ENCODE measurements at regions not wholly inside any gene's neighbourhood (a gene's known extent, or its start where the extent isn't known, plus 50 kb on each side); places are given as distances from the start of the nearest gene placed in this dataset.

DNA sequence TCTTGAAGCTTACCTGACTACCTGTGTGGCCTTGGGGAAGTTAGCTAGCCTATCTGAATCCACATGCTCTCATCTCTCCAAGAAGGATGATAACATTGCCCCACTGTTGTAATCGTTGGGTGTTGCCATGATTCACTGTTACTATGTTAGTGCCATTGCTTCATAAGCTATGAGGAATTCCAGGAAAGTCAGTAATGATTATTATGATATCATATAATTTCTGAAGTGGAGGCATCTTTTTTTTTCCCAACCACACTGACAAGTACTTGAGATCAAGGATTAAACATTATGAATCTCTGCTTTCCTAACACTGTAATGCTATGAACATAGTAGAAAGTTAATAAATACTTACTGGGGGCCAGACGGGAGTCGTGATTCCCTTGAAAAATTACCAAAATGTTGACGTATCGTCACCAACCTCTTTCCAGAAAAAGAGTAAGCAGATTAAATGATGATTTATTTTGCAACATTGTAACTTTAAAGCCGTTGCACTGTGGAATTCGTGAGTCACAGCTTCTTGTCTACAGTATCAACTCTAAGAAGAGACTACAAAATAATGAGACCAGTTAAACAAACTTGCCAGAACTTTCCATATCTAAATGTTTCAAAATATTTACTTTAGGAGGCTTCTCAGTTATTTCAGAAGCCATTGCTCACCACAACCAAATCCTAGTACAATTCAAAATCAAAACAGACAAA lies 459.9 kb downstream of the PIK3C3 start:
- DNase-seq (ENCODE audit: low read depth) = peak; percentile 46
- TF ChIP-seq, protein P1, sequence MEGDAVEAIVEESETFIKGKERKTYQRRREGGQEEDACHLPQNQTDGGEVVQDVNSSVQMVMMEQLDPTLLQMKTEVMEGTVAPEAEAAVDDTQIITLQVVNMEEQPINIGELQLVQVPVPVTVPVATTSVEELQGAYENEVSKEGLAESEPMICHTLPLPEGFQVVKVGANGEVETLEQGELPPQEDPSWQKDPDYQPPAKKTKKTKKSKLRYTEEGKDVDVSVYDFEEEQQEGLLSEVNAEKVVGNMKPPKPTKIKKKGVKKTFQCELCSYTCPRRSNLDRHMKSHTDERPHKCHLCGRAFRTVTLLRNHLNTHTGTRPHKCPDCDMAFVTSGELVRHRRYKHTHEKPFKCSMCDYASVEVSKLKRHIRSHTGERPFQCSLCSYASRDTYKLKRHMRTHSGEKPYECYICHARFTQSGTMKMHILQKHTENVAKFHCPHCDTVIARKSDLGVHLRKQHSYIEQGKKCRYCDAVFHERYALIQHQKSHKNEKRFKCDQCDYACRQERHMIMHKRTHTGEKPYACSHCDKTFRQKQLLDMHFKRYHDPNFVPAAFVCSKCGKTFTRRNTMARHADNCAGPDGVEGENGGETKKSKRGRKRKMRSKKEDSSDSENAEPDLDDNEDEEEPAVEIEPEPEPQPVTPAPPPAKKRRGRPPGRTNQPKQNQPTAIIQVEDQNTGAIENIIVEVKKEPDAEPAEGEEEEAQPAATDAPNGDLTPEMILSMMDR (IDR thresholded peaks at IDR 0.05; ENCODE audit: control insufficient read depth, extremely low read depth, insufficient read depth) = no peak
- H3K4me3 ChIP-seq (ENCODE audit: low read depth, low read length) = no peak overlapping the region

DNA sequence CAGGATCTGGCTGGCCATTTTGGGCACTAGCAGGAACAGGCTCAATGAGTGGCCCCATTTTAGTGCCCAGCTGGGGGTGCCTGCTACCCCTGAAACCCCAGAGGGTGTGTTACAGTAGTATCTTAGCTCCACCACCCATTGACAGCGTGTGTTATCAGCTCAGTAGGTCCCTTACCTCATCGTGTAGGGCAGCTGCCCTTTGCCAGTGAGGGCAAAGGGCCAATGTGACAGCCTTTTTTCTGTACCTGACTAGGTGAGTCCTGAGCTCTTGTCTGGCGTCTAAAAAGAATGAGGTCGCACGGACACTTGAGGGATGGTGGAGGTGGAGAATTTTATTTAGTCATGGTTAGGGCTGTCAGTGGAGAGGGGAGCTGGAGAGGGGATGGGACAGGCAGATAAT lies 462.2 kb downstream of the PIK3C3 start:
- TF ChIP-seq, protein P1 (IDR thresholded peaks at IDR 0.05; ENCODE audit: control insufficient read depth, extremely low read depth, insufficient read depth) = no peak
- H3K4me3 ChIP-seq (ENCODE audit: low read depth, low read length) = no peak overlapping the region
- no peak for DNase-seq (ENCODE audit: low read depth)

DNA sequence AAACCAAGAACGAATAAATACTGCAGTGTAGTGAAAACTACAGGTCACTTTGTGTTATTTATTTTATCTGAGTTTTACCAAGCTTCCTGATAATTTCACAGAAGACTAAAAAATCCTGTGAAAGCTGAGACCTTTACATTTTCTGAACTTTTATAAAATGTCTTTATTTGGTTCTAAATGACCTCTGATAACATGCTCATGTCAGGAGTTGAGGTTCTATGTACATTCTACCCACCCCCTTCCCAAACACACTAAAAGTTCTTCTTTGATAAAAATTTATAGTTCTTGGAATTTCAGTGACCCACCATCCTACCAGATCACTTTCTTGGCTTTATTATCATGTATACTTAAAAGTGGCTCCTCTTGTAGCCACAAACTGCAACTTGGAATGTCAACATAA lies 463.1 kb downstream of the PIK3C3 start:
- DNase-seq (ENCODE audit: low read depth) = no peak
- H3K4me3 ChIP-seq (ENCODE audit: low read depth, low read length) = no peak overlapping the region
- TF ChIP-seq, protein P1 (IDR thresholded peaks at IDR 0.05; ENCODE audit: control insufficient read depth, extremely low read depth, insufficient read depth) = no peak

DNA sequence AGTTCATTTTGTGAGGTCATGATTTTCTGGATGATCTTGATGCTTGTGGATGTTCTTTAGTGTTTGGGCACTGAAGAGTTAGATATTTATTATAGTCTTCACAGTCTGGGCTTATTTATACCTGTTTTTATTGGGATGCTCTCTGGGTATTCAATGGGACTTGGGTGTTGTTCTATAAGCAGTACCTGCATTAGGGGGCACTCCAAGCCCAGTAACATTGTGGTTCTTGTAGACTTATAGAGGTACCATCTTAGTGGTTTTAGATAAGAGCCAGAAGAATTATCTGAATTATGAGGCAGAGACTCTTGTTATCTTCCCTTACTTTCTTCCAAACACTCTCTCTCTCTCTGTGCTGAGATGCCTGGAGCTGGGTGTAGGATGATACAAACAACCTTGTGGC lies 470.0 kb downstream of the PIK3C3 start:
- TF ChIP-seq, protein P1 (IDR thresholded peaks at IDR 0.05; ENCODE audit: control insufficient read depth, extremely low read depth, insufficient read depth) = no peak
- H3K4me3 ChIP-seq (ENCODE audit: low read depth, low read length) = no peak overlapping the region
- no peak for DNase-seq (ENCODE audit: low read depth)

DNA sequence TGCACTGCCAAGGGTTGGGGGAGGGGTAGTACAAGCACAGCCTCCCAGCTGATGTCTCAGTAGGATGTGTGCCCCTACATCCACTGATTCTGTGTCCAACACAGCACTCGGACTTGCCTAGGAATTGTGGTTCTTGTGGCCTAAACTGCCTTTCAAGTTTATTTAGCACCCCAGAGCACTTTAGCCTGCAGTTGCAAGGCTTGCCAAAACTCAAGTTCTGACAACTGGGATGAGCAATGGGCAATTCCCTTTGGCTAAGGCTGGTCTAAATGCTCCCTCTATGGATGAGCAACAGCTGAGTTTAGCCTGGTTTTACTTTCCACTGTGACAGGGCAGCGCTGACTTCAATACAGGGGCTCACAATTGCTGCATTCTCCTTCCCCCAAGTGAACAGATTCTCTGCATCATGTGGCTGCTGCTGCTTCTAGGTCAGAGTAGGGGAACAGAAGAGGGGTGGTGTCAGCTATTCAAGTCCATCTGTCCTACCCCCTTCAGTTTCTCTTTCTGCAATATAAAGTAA lies 471.5 kb downstream of the PIK3C3 start:
- TF ChIP-seq, protein P1 (IDR thresholded peaks at IDR 0.05; ENCODE audit: control insufficient read depth, extremely low read depth, insufficient read depth) = no peak
- H3K4me3 ChIP-seq (ENCODE audit: low read depth, low read length) = no peak overlapping the region
- DNase-seq (ENCODE audit: low read depth) = no peak

DNA sequence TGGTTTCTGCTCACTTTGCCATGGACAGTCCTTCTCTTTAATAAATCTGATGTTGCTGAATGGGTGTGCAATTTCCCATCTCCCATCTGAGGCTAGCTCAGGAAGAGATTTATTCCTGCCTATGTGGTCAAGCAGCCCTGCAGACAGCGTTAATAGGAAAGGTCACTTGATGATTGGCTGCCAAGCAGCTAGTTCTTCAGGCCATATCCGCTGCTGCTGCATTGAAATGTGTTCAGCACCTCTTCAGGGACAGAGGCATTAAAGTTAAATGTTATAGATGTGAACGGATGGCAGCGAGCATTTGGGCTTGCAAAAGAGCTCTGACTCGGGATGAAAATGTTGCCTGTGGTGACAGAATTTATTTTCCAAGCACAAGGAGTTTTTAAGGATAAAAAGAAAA lies 474.2 kb downstream of the PIK3C3 start:
- TF ChIP-seq, protein P1 (IDR thresholded peaks at IDR 0.05; ENCODE audit: control insufficient read depth, extremely low read depth, insufficient read depth) = no peak

More for the DNA sequence above, 474.2 kb downstream of the PIK3C3 start:
- H3K4me3 ChIP-seq (ENCODE audit: low read depth, low read length) = no peak overlapping the region
- no peak for DNase-seq (ENCODE audit: low read depth)

Data from LNCaP clone FGC (cell line).